H9 (cell line): ENCODE measurements at regions not wholly inside any gene's neighbourhood (a gene's known extent, or its start where the extent isn't known, plus 50 kb on each side); places are given as distances from the start of the nearest gene placed in this dataset.

Experiments used
- DNase-seq: peaks from one replicate; pipeline ENCODE4 v3.0.0-alpha.2; 2017
- H2AFZ ChIP-seq: one replicate; pipeline ENCODE4 v1.6.1; 2013; ENCODE audit warnings: mild to moderate bottlenecking, low read length, control low read depth, moderate library complexity
- H2AK5ac ChIP-seq: 2 replicates; pipeline ENCODE4 v1.6.1; 2013; ENCODE audit warnings: low read length, control low read depth, mixed read lengths; ENCODE audit not compliant: insufficient read length
- H2BK120ac ChIP-seq: one replicate; pipeline ENCODE4 v1.6.1; 2013; ENCODE audit warnings: low read depth, mild to moderate bottlenecking, low read length, control low read depth, inconsistent platforms; ENCODE audit not compliant: poor library complexity, severe bottlenecking
- H2BK12ac ChIP-seq: 2 replicates; pipeline ENCODE4 v1.6.1; 2013; ENCODE audit warnings: low read length, control low read depth, mixed read lengths, low read depth; ENCODE audit not compliant: insufficient read length
- H2BK15ac ChIP-seq: 2 replicates; pipeline ENCODE4 v1.6.1; 2013; ENCODE audit warnings: low read depth, low read length, control low read depth
- H2BK20ac ChIP-seq: one replicate; pipeline ENCODE4 v1.6.1; 2013; ENCODE audit warnings: low read depth, mild to moderate bottlenecking, low read length, control low read depth, inconsistent platforms; ENCODE audit not compliant: poor library complexity, severe bottlenecking
- H2BK5ac ChIP-seq: 2 replicates; pipeline ENCODE4 v1.6.1; 2013; ENCODE audit warnings: low read length, control low read depth, mixed read lengths; ENCODE audit not compliant: insufficient read length
- H3K14ac ChIP-seq: 2 replicates; pipeline ENCODE4 v1.6.1; 2013; ENCODE audit warnings: low read length, control low read depth; ENCODE audit not compliant: insufficient read depth
- H3K18ac ChIP-seq: 2 replicates; pipeline ENCODE4 v1.6.1; 2013; ENCODE audit warnings: low read depth, mild to moderate bottlenecking, mixed read lengths, low read length, control low read depth; ENCODE audit not compliant: insufficient read length
- H3K23ac ChIP-seq: 2 replicates; pipeline ENCODE4 v1.6.1; 2013; ENCODE audit warnings: low read length, control low read depth, mixed read lengths, low read depth; ENCODE audit not compliant: insufficient read length
- H3K23me2 ChIP-seq: 2 replicates; pipeline ENCODE4 v1.6.1; 2013; ENCODE audit warnings: low read depth, mild to moderate bottlenecking, mixed read lengths, low read length, control low read depth; ENCODE audit not compliant: insufficient read length, poor library complexity, severe bottlenecking
- H3K27ac ChIP-seq: 2 replicates; pipeline ENCODE4 v1.5.1; 2013; ENCODE audit warnings: low read length, control low read depth, mixed read lengths, low read depth; ENCODE audit not compliant: insufficient read length
- H3K27me3 ChIP-seq: 2 replicates; pipeline ENCODE4 v1.6.1; 2013; ENCODE audit warnings: low read length, control low read depth, inconsistent platforms; ENCODE audit not compliant: insufficient read depth
- H3K4ac ChIP-seq: 2 replicates; pipeline ENCODE4 v1.6.1; 2013; ENCODE audit warnings: low read depth, mild to moderate bottlenecking, control low read depth, inconsistent platforms, low read length, moderate library complexity
- H3K4me1 ChIP-seq: 2 replicates; pipeline ENCODE4 v1.6.1; 2013; ENCODE audit warnings: low read length, control low read depth, inconsistent platforms; ENCODE audit not compliant: insufficient read depth
- H3K4me2 ChIP-seq: 2 replicates; pipeline ENCODE4 v1.6.1; 2013; ENCODE audit warnings: low read length, control low read depth, mixed read lengths; ENCODE audit not compliant: insufficient read length, insufficient read depth
- H3K56ac ChIP-seq: 2 replicates; pipeline ENCODE4 v1.6.1; 2013; ENCODE audit warnings: low read depth, mild to moderate bottlenecking, mixed read lengths, low read length, control low read depth; ENCODE audit not compliant: insufficient read length
- H3K79me1 ChIP-seq: 2 replicates; pipeline ENCODE4 v1.6.1; 2013; ENCODE audit warnings: low read depth, mild to moderate bottlenecking, moderate library complexity, low read length, control low read depth, inconsistent platforms; ENCODE audit not compliant: insufficient read depth, poor library complexity, severe bottlenecking
- H3K79me2 ChIP-seq: 2 replicates; pipeline ENCODE4 v1.6.1; 2013; ENCODE audit warnings: low read length, control low read depth, inconsistent platforms; ENCODE audit not compliant: insufficient read depth
- H3K9ac ChIP-seq: 2 replicates; pipeline ENCODE4 v1.6.1; 2013; ENCODE audit warnings: low read length, control low read depth, mixed read lengths; ENCODE audit not compliant: insufficient read length; ENCODE audit errors: extremely low read depth
- H3K9me3 ChIP-seq: one replicate; pipeline ENCODE4 v1.6.1; 2013; ENCODE audit warnings: low read depth, low read length, inconsistent platforms; ENCODE audit not compliant: control insufficient read depth
- H3T11ph ChIP-seq: one replicate; pipeline ENCODE4 v1.6.1; 2013; ENCODE audit warnings: mild to moderate bottlenecking, low read length, control low read depth, inconsistent platforms
- H4K20me1 ChIP-seq: one replicate; pipeline ENCODE4 v1.6.1; 2013; ENCODE audit not compliant: control insufficient read depth, insufficient read length, insufficient read depth
- H4K5ac ChIP-seq: 2 replicates; pipeline ENCODE4 v1.6.1; 2013; ENCODE audit warnings: low read depth, mild to moderate bottlenecking, mixed read lengths, low read length, control low read depth; ENCODE audit not compliant: insufficient read length
- H4K8ac ChIP-seq: replicated peaks from 2 replicates; pipeline ENCODE4 v1.6.1; 2013; ENCODE audit warnings: low read length, control low read depth, mixed read lengths, low read depth; ENCODE audit not compliant: insufficient read length
- H4K91ac ChIP-seq: 2 replicates; pipeline ENCODE4 v1.6.1; 2013; ENCODE audit warnings: low read depth, mild to moderate bottlenecking, moderate library complexity, mixed read lengths, low read length, control low read depth; ENCODE audit not compliant: insufficient read length
- H3K27ac Mint-ChIP-seq, 3 experiments: 2 replicates in 2 of 3; 3 replicates in 1 of 3; pipeline ENCODE4 v1.8.0; 2020 to 2021; ENCODE audit warnings: mixed read lengths in 3 of 3, mild to moderate bottlenecking in 1 of 3, moderate library complexity in 1 of 3
- H3K27me3 Mint-ChIP-seq: 2 replicates; pipeline ENCODE4 v1.8.0; 2021; ENCODE audit warnings: low read depth, mild to moderate bottlenecking, moderate library complexity, mixed read lengths
- H3K36me3 Mint-ChIP-seq, 3 experiments: 2 replicates in 2 of 3; 3 replicates in 1 of 3; pipeline ENCODE4 v1.8.0; 2020 to 2021; ENCODE audit warnings: low read depth in 3 of 3, mixed read lengths in 3 of 3; ENCODE audit not compliant: insufficient read depth in 1 of 3
- H3K4me1 Mint-ChIP-seq, 2 experiments: 2 replicates each; pipeline ENCODE4 v1.8.0; 2020; ENCODE audit warnings: mixed read lengths in 2 of 2
- H3K4me3 Mint-ChIP-seq, 2 experiments: 2 replicates in 1 of 2; 3 replicates in 1 of 2; pipeline ENCODE4 v1.8.0; 2020 to 2021; ENCODE audit warnings: mild to moderate bottlenecking in 2 of 2, mixed read lengths in 2 of 2, moderate library complexity in 1 of 2
- H3K9me3 Mint-ChIP-seq, 2 experiments: 2 replicates in 1 of 2; 3 replicates in 1 of 2; pipeline ENCODE4 v1.8.0; 2020; ENCODE audit warnings: mild to moderate bottlenecking in 2 of 2, mixed read lengths in 2 of 2, moderate library complexity in 1 of 2
- CTCF ChIP-seq: fragments of 200-600 bp; sonication (generic); conservative IDR thresholded peaks from 3 replicates; pipeline ENCODE4 v1.8.0; 2021; ENCODE audit warnings: antibody characterized with exemption, mild to moderate bottlenecking
- WGBS: extraction: QIAGEN DNeasy Blood & Tissue Kit; methylation state at CpG from one replicate; pipeline ENCODE4 v1.1.7; 2013; ENCODE audit warnings: missing lambda C conversion rate, low lambda C conversion rate, mixed read lengths; ENCODE audit not compliant: insufficient read length; ENCODE audit errors: extremely low coverage; 5-methylcytosine and 5-hydroxymethylcytosine counted together

GRCh38 chr4:24423670-24424069 is 160.7 kb downstream of the DHX15 start:
- H3K4ac ChIP-seq = no peak overlapping the region
- H3K9me3 ChIP-seq = no peaks in the 10 kb centered on the region
- H3K9ac ChIP-seq = no peak overlapping the region
- H3K14ac ChIP-seq = no peak overlapping the region
- no peak overlapping the region for H4K8ac ChIP-seq
- no peak overlapping the region for H3K56ac ChIP-seq
- no peak for TF ChIP-seq CTCF
- no peaks in the 10 kb centered on the region; the same call in 1 of the 2 replicates for H3K4me1 ChIP-seq
- no CpG with 5 or more reads among the region's 3 CpGs for WGBS
- no peak overlapping the region for H2BK20ac ChIP-seq
- no peaks in the 10 kb centered on the region for H4K20me1 ChIP-seq
- no peak overlapping the region for H2BK15ac ChIP-seq
- no peaks in the 10 kb centered on the region for H3K79me2 ChIP-seq
- Mint-ChIP-seq H3K27me3 (no peaks in the 10 kb centered on the region; the same call in 1 of the 2 replicates), H3K4me1 (peaks cover 5 to 6% of the 10 kb centered on the region in 2 experiments), H3K9me3 (no peaks in the 10 kb centered on the region), H3K27ac (no peak overlapping the region), H3K4me3 (no peak overlapping the region), H3K36me3 (no peaks in the 10 kb centered on the region; a peak in 2 of 7 replicates)
- H3K23ac ChIP-seq = no peak overlapping the region
- H2AK5ac ChIP-seq = no peak overlapping the region
- no peak overlapping the region for H2BK5ac ChIP-seq
- no peak overlapping the region for H4K5ac ChIP-seq
- no peak for DNase-seq
- no peaks in the 10 kb centered on the region for H3K27me3 ChIP-seq
- no peak overlapping the region for H2BK12ac ChIP-seq
- no peak overlapping the region for H3K18ac ChIP-seq
- H4K91ac ChIP-seq = no peak overlapping the region
- no peak overlapping the region for H2AFZ ChIP-seq
- H3T11ph ChIP-seq = no peak overlapping the region
- H3K23me2 ChIP-seq = no peaks in the 10 kb centered on the region
- no peak overlapping the region for H2BK120ac ChIP-seq
- no peak overlapping the region for H3K4me2 ChIP-seq
- no peaks in the 10 kb centered on the region for H3K79me1 ChIP-seq
- no peak overlapping the region for H3K27ac ChIP-seq
